ACC112 (cell line): ENCODE measurements at regions not wholly inside any gene's neighbourhood (a gene's known extent, or its start where the extent isn't known, plus 50 kb on each side); places are given as distances from the start of the nearest gene placed in this dataset.

ENCODE experiments used
- H2AFZ ChIP-seq: fragments of 200-600 bp; sonication (generic); one replicate; pipeline ENCODE4 v1.6.0; 2017; ENCODE audit warnings: antibody characterized with exemption, low read length; ENCODE audit not compliant: unreplicated experiment
- H3K27ac ChIP-seq: fragments of 200-600 bp; sonication (generic); 2 replicates; pipeline ENCODE4 v1.5.1; 2014; ENCODE audit warnings: low read depth, mild to moderate bottlenecking, antibody characterized with exemption, low read length, moderate library complexity
- H3K27me3 ChIP-seq: fragments of 200-600 bp; sonication (generic); 2 replicates; pipeline ENCODE4 v1.6.1; 2014; ENCODE audit warnings: mild to moderate bottlenecking, antibody characterized with exemption, low read length, moderate library complexity, mixed read lengths; ENCODE audit not compliant: insufficient read depth
- H3K36me3 ChIP-seq: fragments of 200-600 bp; sonication (generic); 2 replicates; pipeline ENCODE4 v1.6.1; 2016; ENCODE audit warnings: mild to moderate bottlenecking, antibody characterized with exemption, low read length, moderate library complexity, mixed read lengths; ENCODE audit not compliant: insufficient read depth
- H3K4me1 ChIP-seq: fragments of 200-600 bp; sonication (generic); one replicate; pipeline ENCODE4 v1.6.1; 2016; ENCODE audit warnings: low read length, mixed read lengths; ENCODE audit not compliant: insufficient read depth, unreplicated experiment, control insufficient read depth
- H3K4me3 ChIP-seq: fragments of 200-600 bp; sonication (generic); 2 replicates; pipeline ENCODE4 v1.5.1; 2014; ENCODE audit warnings: mild to moderate bottlenecking, low read depth, low read length
- H3K79me2 ChIP-seq: fragments of 200-600 bp; sonication (generic); one replicate; pipeline ENCODE4 v1.6.0; 2016; ENCODE audit warnings: low read length; ENCODE audit not compliant: control insufficient read depth, unreplicated experiment, insufficient read depth

GRCh38 chr1:39142401-39143060 is 62.0 kb upstream of the MACF1 start:
- Histone ChIP-seq H3K79me2 (peaks cover 33% of the 10 kb centered on the region), H3K27me3 (no peaks in the 10 kb centered on the region), H2AFZ (no peak overlapping the region), H3K27ac (no peak overlapping the region), H3K4me1 (no peaks in the 10 kb centered on the region), H3K36me3 (no peaks in the 10 kb centered on the region), H3K4me3 (no peak overlapping the region)

GRCh38 chr1:39144924-39145323 is 59.6 kb upstream of the MACF1 start:
- no peak overlapping the region for H2AFZ ChIP-seq
- H3K36me3 ChIP-seq, result no peaks in the 10 kb centered on the region
- no peak overlapping the region for H3K27ac ChIP-seq
- H3K4me3 ChIP-seq, result no peak overlapping the region
- no peaks in the 10 kb centered on the region for H3K27me3 ChIP-seq
- H3K4me1 ChIP-seq, result no peaks in the 10 kb centered on the region
- H3K79me2 ChIP-seq, result peaks cover 50% of the 10 kb centered on the region

GRCh38 chr1:39145331-39145965 is 59.0 kb upstream of the MACF1 start:
- Histone ChIP-seq H3K79me2 (peaks cover 46% of the 10 kb centered on the region), H3K27me3 (no peaks in the 10 kb centered on the region), H3K4me1 (no peaks in the 10 kb centered on the region), H2AFZ (no peak overlapping the region), H3K27ac (no peak overlapping the region), H3K36me3 (no peaks in the 10 kb centered on the region), H3K4me3 (no peak overlapping the region)

- Histone ChIP-seq H3K79me2 (peaks cover 45% of the 10 kb centered on the region), H3K27me3 (no peaks in the 10 kb centered on the region), H3K27ac (no peak overlapping the region), H2AFZ (no peak overlapping the region), H3K36me3 (no peaks in the 10 kb centered on the region), H3K4me3 (no peak overlapping the region), H3K4me1 (no peaks in the 10 kb centered on the region)
Measured at GRCh38 chr1:39146681-39147080, 57.8 kb upstream of the MACF1 start.

GRCh38 chr1:39147099-39148025 is 57.1 kb upstream of the MACF1 start:
- Histone ChIP-seq H3K27me3 (no peaks in the 10 kb centered on the region), H2AFZ (no peak overlapping the region), H3K27ac (no peak overlapping the region), H3K4me3 (no peak overlapping the region), H3K79me2 (peaks cover 48% of the 10 kb centered on the region), H3K4me1 (no peaks in the 10 kb centered on the region), H3K36me3 (no peaks in the 10 kb centered on the region)

GRCh38 chr1:39148942-39149341 is 55.6 kb upstream of the MACF1 start:
- H3K79me2 ChIP-seq, result peaks cover 50% of the 10 kb centered on the region
- no peaks in the 10 kb centered on the region for H3K36me3 ChIP-seq
- H2AFZ ChIP-seq, result no peak overlapping the region
- no peak overlapping the region for H3K27ac ChIP-seq
- H3K4me1 ChIP-seq, result peaks cover 5% of the 10 kb centered on the region
- H3K4me3 ChIP-seq, result no peak overlapping the region
- no peaks in the 10 kb centered on the region for H3K27me3 ChIP-seq

- no peak overlapping the region for H3K27ac ChIP-seq
Measured at GRCh38 chr1:39149509-39149908, 55.0 kb upstream of the MACF1 start.

GRCh38 chr1:39150779-39151178 is 53.7 kb upstream of the MACF1 start:
- Histone ChIP-seq H3K4me1 (peaks cover 21% of the 10 kb centered on the region), H3K27me3 (no peaks in the 10 kb centered on the region), H3K4me3 (no peak overlapping the region), H3K36me3 (no peaks in the 10 kb centered on the region), H2AFZ (no peak overlapping the region), H3K79me2 (peaks cover 50% of the 10 kb centered on the region), H3K27ac (no peak overlapping the region)

More at GRCh38 chr1:39149509-39149908, 55.0 kb upstream of the MACF1 start:
- Histone ChIP-seq H3K36me3 (no peaks in the 10 kb centered on the region), H2AFZ (no peak overlapping the region), H3K4me1 (peaks cover 11% of the 10 kb centered on the region), H3K79me2 (peaks cover 50% of the 10 kb centered on the region), H3K27me3 (no peaks in the 10 kb centered on the region), H3K4me3 (no peak overlapping the region)

GRCh38 chr1:39151267-39151666 is 53.2 kb upstream of the MACF1 start:
- Histone ChIP-seq H3K79me2 (peaks cover 50% of the 10 kb centered on the region), H3K4me1 (peaks cover 21% of the 10 kb centered on the region), H3K27me3 (no peaks in the 10 kb centered on the region), H3K36me3 (no peaks in the 10 kb centered on the region), H3K4me3 (no peak overlapping the region), H2AFZ (no peak overlapping the region), H3K27ac (no peak overlapping the region)

GRCh38 chr1:39152923-39153322 is 51.6 kb upstream of the MACF1 start:
- Histone ChIP-seq H3K27ac (no peak overlapping the region), H3K79me2 (peaks cover 52% of the 10 kb centered on the region)

More at GRCh38 chr1:39152923-39153322, 51.6 kb upstream of the MACF1 start:
- Histone ChIP-seq H3K27me3 (no peaks in the 10 kb centered on the region), H2AFZ (no peak overlapping the region), H3K36me3 (no peaks in the 10 kb centered on the region), H3K4me3 (no peak overlapping the region), H3K4me1 (peaks cover 29% of the 10 kb centered on the region)
